ENCODE measurements at regions not wholly inside any gene's neighbourhood (a gene's known extent, or its start where the extent isn't known, plus 50 kb on each side); places are given as distances from the start of the nearest gene placed in this dataset.

DNA sequence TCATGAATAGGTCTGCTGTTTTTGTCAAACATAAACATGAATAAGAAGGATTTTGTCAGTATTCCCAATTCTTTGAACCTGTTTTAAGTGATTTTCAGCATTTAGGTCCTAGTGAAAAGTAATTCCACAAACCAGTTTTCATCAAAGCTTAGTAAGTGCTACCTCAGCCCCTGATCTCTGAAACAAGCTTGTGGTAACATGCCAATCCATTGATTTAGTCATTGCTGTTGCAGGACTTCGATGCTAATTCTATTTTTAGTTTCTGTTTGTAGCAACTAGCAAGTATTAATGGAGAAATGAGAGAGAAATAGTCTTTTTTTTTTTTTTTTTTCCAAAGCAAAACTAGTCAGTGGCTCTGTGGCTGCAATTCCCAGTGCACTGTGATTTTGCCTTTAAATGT lies 91.4 kb downstream of the JRKL start:
- TF ChIP-seq POLR2A (IDR thresholded peaks at IDR 0.05; ENCODE audit: low read depth, low read length), result no peak
- TF ChIP-seq, protein P1, sequence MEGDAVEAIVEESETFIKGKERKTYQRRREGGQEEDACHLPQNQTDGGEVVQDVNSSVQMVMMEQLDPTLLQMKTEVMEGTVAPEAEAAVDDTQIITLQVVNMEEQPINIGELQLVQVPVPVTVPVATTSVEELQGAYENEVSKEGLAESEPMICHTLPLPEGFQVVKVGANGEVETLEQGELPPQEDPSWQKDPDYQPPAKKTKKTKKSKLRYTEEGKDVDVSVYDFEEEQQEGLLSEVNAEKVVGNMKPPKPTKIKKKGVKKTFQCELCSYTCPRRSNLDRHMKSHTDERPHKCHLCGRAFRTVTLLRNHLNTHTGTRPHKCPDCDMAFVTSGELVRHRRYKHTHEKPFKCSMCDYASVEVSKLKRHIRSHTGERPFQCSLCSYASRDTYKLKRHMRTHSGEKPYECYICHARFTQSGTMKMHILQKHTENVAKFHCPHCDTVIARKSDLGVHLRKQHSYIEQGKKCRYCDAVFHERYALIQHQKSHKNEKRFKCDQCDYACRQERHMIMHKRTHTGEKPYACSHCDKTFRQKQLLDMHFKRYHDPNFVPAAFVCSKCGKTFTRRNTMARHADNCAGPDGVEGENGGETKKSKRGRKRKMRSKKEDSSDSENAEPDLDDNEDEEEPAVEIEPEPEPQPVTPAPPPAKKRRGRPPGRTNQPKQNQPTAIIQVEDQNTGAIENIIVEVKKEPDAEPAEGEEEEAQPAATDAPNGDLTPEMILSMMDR (IDR thresholded peaks at IDR 0.05; ENCODE audit: extremely low read depth in 1 of 2, insufficient read depth in 1 of 2, low read depth in 1 of 2, low read length in 2 of 2), result no peak
- no peak for TF ChIP-seq EZH2 (IDR thresholded peaks at IDR 0.05; ENCODE audit: borderline replicate concordance, low read depth, low read length, severe bottlenecking)
- no peak for TF ChIP-seq GATA2 (IDR thresholded peaks at IDR 0.05; ENCODE audit: insufficient read depth, insufficient read length, low read depth, low read length)
- no peak for TF ChIP-seq MYC (IDR thresholded peaks at IDR 0.05; ENCODE audit: low read depth, low read length)
- no peak for TF ChIP-seq JUN (IDR thresholded peaks at IDR 0.05; ENCODE audit: borderline replicate concordance, insufficient read depth, insufficient read length, low read depth)
- no peak for TF ChIP-seq POLR2AphosphoS5 (IDR thresholded peaks at IDR 0.05; ENCODE audit: insufficient read depth, low read depth, low read length)
- TF ChIP-seq, protein P2, sequence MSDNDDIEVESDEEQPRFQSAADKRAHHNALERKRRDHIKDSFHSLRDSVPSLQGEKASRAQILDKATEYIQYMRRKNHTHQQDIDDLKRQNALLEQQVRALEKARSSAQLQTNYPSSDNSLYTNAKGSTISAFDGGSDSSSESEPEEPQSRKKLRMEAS (IDR thresholded peaks at IDR 0.05; ENCODE audit: insufficient read depth, insufficient read length), result no peak

Measured in endothelial cell of umbilical vein (primary cell).